Keratinocyte (primary cell): ENCODE measurements at regions not wholly inside any gene's neighbourhood (a gene's known extent, or its start where the extent isn't known, plus 50 kb on each side); places are given as distances from the start of the nearest gene placed in this dataset.

ENCODE experiments used
- DNase-seq: peaks from one replicate; pipeline ENCODE4 v3.0.0-alpha.2; 2011; ENCODE audit warnings: low read depth, missing footprints, low spot score
- FAIRE-seq: peaks from 2 replicates; lab custom pipeline; 2011; peaks lifted over from hg19 to GRCh38; lab: Jason Lieb, UNC
- H2AFZ ChIP-seq: 2 replicates; pipeline ENCODE4 v1.6.0; 2012; ENCODE audit warnings: low read length, control low read depth, inconsistent platforms; ENCODE audit not compliant: control insufficient read depth
- H3K27ac ChIP-seq: 2 replicates; pipeline ENCODE4 v1.5.1; 2011; ENCODE audit warnings: low read length; ENCODE audit not compliant: control insufficient read depth, insufficient read depth
- H3K27me3 ChIP-seq: 3 replicates; pipeline ENCODE4 v1.6.0; 2011; ENCODE audit warnings: low read length; ENCODE audit not compliant: control insufficient read depth, insufficient read depth; ENCODE audit errors: extremely low read depth
- H3K36me3 ChIP-seq, 2 experiments: 2 replicates in 1 of 2; 3 replicates in 1 of 2; pipeline ENCODE4 v1.5.1; 2011; ENCODE audit warnings: low read length in 2 of 2, mild to moderate bottlenecking in 1 of 2; ENCODE audit not compliant: control insufficient read depth in 2 of 2, insufficient read depth in 2 of 2; ENCODE audit errors: extremely low read depth in 1 of 2
- H3K4me1 ChIP-seq: 3 replicates; pipeline ENCODE4 v1.5.1; 2011; ENCODE audit warnings: low read length; ENCODE audit not compliant: control insufficient read depth, insufficient read depth; ENCODE audit errors: extremely low read depth
- H3K4me2 ChIP-seq: 3 replicates; pipeline ENCODE4 v1.6.0; 2011; ENCODE audit warnings: low read depth, low read length; ENCODE audit not compliant: control insufficient read depth, insufficient read depth; ENCODE audit errors: extremely low read depth
- H3K4me3 ChIP-seq, 3 experiments: fragments of 200-600 bp in 1 of 3; sonication (generic) in 1 of 3; 2 replicates in 2 of 3; 3 replicates in 1 of 3; pipeline ENCODE4 v1.5.1; 2011 to 2016; ENCODE audit warnings: low read length in 3 of 3, mild to moderate bottlenecking in 3 of 3, control low read depth in 2 of 3, inconsistent platforms in 1 of 3, low read depth in 1 of 3, mixed read lengths in 1 of 3, mixed run types in 1 of 3, moderate library complexity in 1 of 3; ENCODE audit not compliant: control insufficient read depth in 2 of 3, insufficient read depth in 2 of 3; ENCODE audit errors: extremely low read depth in 1 of 3
- H3K79me2 ChIP-seq: 2 replicates; pipeline ENCODE4 v1.6.0; 2012; ENCODE audit warnings: low read length; ENCODE audit not compliant: control insufficient read depth, insufficient read depth
- H3K9ac ChIP-seq: 3 replicates; pipeline ENCODE4 v1.6.0; 2011; ENCODE audit warnings: low read length; ENCODE audit not compliant: control insufficient read depth, insufficient read depth; ENCODE audit errors: extremely low read depth
- H3K9me1 ChIP-seq: 3 replicates; pipeline ENCODE4 v1.6.0; 2011; ENCODE audit warnings: low read length; ENCODE audit not compliant: control insufficient read depth, insufficient read depth; ENCODE audit errors: extremely low read depth
- H3K9me3 ChIP-seq: 2 replicates; pipeline ENCODE4 v1.5.1; 2012; ENCODE audit warnings: low read depth, low read length; ENCODE audit not compliant: control insufficient read depth
- H4K20me1 ChIP-seq: 3 replicates; pipeline ENCODE4 v1.6.0; 2011; ENCODE audit warnings: low read length; ENCODE audit not compliant: control insufficient read depth, insufficient read depth; ENCODE audit errors: extremely low read depth
- CTCF ChIP-seq, 3 experiments: IDR thresholded peaks in 1 of 3; conservative IDR thresholded peaks in 1 of 3; optimal IDR thresholded peaks in 1 of 3; 2 replicates in 2 of 3; 3 replicates in 1 of 3; pipeline versions ENCODE3 to v1.5.1; 2011; ENCODE audit warnings: low read length in 3 of 3, mild to moderate bottlenecking in 3 of 3, moderate library complexity in 2 of 3, control low read depth in 1 of 3, inconsistent platforms in 1 of 3; ENCODE audit not compliant: insufficient read depth in 2 of 3; ENCODE audit errors: extremely low read depth in 1 of 3
- EZH2 ChIP-seq: IDR thresholded peaks from one replicate; pipeline ENCODE4 v1.6.1; 2012; ENCODE audit warnings: inconsistent platforms, mild to moderate bottlenecking, low read length, moderate library complexity
- dilution Hi-C: fragments of 300-500 bp; cut with MboI; formaldehyde crosslinking; loops from one replicate; pipeline ENCODE4 v1.7.0; 2020; ENCODE audit warnings: low sequenced_read_pairs; ENCODE audit not compliant: extremely low pct_ligation_motif_present

- DNase-seq (no peak), FAIRE-seq (no peak)
- H3K4me3 ChIP-seq = no peak overlapping the region
- H4K20me1 ChIP-seq = no peaks in the 10 kb centered on the region
- H3K4me2 ChIP-seq = no peak overlapping the region
- no peaks in the 10 kb centered on the region for H3K79me2 ChIP-seq
- H3K9ac ChIP-seq = no peak overlapping the region
- H3K27me3 ChIP-seq = no peaks in the 10 kb centered on the region
- no peak overlapping the region for H3K27ac ChIP-seq
- dilution Hi-C loops = no loop called here
- H3K4me1 ChIP-seq = peaks cover 6% of the 10 kb centered on the region
- H3K9me1 ChIP-seq = no peaks in the 10 kb centered on the region
- no peaks in the 10 kb centered on the region for H3K9me3 ChIP-seq
- no peaks in the 10 kb centered on the region for H3K36me3 ChIP-seq
- TF ChIP-seq CTCF (optimal IDR thresholded peaks at IDR 0.05 in 1 of 3, IDR thresholded peaks at IDR 0.05 in 1 of 3, conservative IDR thresholded peaks at IDR 0.05 in 1 of 3; ENCODE audit: extremely low read depth in 1 of 3, insufficient read depth in 2 of 3, low read length in 3 of 3) (no peak), EZH2 (no peak)
- no peak overlapping the region for H2AFZ ChIP-seq
Observed at GRCh38 chr3:187951452-187952190, 202.3 kb upstream of the LPP start.

GRCh38 chr3:187952849-187953248 is 201.1 kb upstream of the LPP start:
- TF ChIP-seq EZH2 (no peak), CTCF (optimal IDR thresholded peaks at IDR 0.05 in 1 of 3, IDR thresholded peaks at IDR 0.05 in 1 of 3, conservative IDR thresholded peaks at IDR 0.05 in 1 of 3; ENCODE audit: extremely low read depth in 1 of 3, insufficient read depth in 2 of 3, low read length in 3 of 3) (peak; percentile 14 to 60 (median 32))
- no peaks in the 10 kb centered on the region for H4K20me1 ChIP-seq
- no peaks in the 10 kb centered on the region for H3K9me3 ChIP-seq
- H3K36me3 ChIP-seq = no peaks in the 10 kb centered on the region
- DNase-seq (peak; percentile 42), FAIRE-seq (no peak)
- no peak overlapping the region for H3K4me3 ChIP-seq
- H3K9me1 ChIP-seq = no peaks in the 10 kb centered on the region
- H3K4me1 ChIP-seq = no peaks in the 10 kb centered on the region
- H2AFZ ChIP-seq = no peak overlapping the region
- no peaks in the 10 kb centered on the region for H3K79me2 ChIP-seq
- no peak overlapping the region for H3K4me2 ChIP-seq
- H3K27ac ChIP-seq = no peak overlapping the region
- no peaks in the 10 kb centered on the region for H3K27me3 ChIP-seq
- dilution Hi-C loops = no loop called here
- no peak overlapping the region for H3K9ac ChIP-seq
